VCaP (cell line): ENCODE measurements at regions not wholly inside any gene's neighbourhood (a gene's known extent, or its start where the extent isn't known, plus 50 kb on each side); places are given as distances from the start of the nearest gene placed in this dataset.

Source experiments
- H3K27ac ChIP-seq: fragments of 450-650 bp; 2 replicates; pipeline ENCODE4 v1.5.1; 2017
- CTCF ChIP-seq: fragments of 450-650 bp; conservative IDR thresholded peaks from 2 replicates; pipeline ENCODE4 v1.5.1; 2017; ENCODE audit warnings: mild to moderate bottlenecking, moderate library complexity

GRCh38 chr15:94606286-94606685, 374.9 kb downstream of the MCTP2 start:
- no peak overlapping the region for H3K27ac ChIP-seq
- TF ChIP-seq CTCF, result no peak

- TF ChIP-seq CTCF, result no peak
- H3K27ac ChIP-seq, result no peak overlapping the region
Measured at GRCh38 chr15:94607176-94607654, 375.9 kb downstream of the MCTP2 start.

- TF ChIP-seq CTCF, result no peak
- no peak overlapping the region for H3K27ac ChIP-seq
Measured at GRCh38 chr15:94610069-94610468, 378.7 kb downstream of the MCTP2 start.

- no peak overlapping the region for H3K27ac ChIP-seq
- TF ChIP-seq CTCF, result no peak
Measured at GRCh38 chr15:94610485-94610884, 379.1 kb downstream of the MCTP2 start.

- no peak overlapping the region for H3K27ac ChIP-seq
- TF ChIP-seq CTCF, result no peak
Measured at GRCh38 chr15:94611656-94612055, 380.3 kb downstream of the MCTP2 start.

- no peak overlapping the region for H3K27ac ChIP-seq
- no peak for TF ChIP-seq CTCF
Measured at GRCh38 chr15:94615688-94616087, 384.3 kb downstream of the MCTP2 start.

- no peak for TF ChIP-seq CTCF
- no peak overlapping the region for H3K27ac ChIP-seq
Measured at GRCh38 chr15:94620632-94621031, 389.3 kb downstream of the MCTP2 start.

- no peak overlapping the region for H3K27ac ChIP-seq
- no peak for TF ChIP-seq CTCF
Measured at GRCh38 chr15:94621736-94622135, 390.4 kb downstream of the MCTP2 start.
